Epithelial cell of esophagus (primary cell): ENCODE measurements at regions not wholly inside any gene's neighbourhood (a gene's known extent, or its start where the extent isn't known, plus 50 kb on each side); places are given as distances from the start of the nearest gene placed in this dataset.

ENCODE experiments used
- DNase-seq: peaks from one replicate; pipeline ENCODE4 v3.0.0; 2010; ENCODE audit warnings: low read depth
- H3K4me3 ChIP-seq: 2 replicates; pipeline ENCODE4 v1.5.1; 2011; ENCODE audit warnings: mild to moderate bottlenecking, low read length, control low read depth
- TF ChIP-seq, protein P1 (sequence below): IDR thresholded peaks from 2 replicates; pipeline ENCODE4 v1.5.1; 2011; ENCODE audit warnings: low read depth, mild to moderate bottlenecking, low read length, control low read depth, inconsistent platforms; ENCODE audit not compliant: insufficient read depth; ENCODE audit errors: missing control alignments

GRCh38 chr7:142391191-142391992 lies 133.5 kb upstream of the PRSS58 start:
- TF ChIP-seq, protein P1, sequence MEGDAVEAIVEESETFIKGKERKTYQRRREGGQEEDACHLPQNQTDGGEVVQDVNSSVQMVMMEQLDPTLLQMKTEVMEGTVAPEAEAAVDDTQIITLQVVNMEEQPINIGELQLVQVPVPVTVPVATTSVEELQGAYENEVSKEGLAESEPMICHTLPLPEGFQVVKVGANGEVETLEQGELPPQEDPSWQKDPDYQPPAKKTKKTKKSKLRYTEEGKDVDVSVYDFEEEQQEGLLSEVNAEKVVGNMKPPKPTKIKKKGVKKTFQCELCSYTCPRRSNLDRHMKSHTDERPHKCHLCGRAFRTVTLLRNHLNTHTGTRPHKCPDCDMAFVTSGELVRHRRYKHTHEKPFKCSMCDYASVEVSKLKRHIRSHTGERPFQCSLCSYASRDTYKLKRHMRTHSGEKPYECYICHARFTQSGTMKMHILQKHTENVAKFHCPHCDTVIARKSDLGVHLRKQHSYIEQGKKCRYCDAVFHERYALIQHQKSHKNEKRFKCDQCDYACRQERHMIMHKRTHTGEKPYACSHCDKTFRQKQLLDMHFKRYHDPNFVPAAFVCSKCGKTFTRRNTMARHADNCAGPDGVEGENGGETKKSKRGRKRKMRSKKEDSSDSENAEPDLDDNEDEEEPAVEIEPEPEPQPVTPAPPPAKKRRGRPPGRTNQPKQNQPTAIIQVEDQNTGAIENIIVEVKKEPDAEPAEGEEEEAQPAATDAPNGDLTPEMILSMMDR: peak; percentile 25
- no peak overlapping the region for H3K4me3 ChIP-seq
- no peak for DNase-seq

- TF ChIP-seq, protein P1: no peak
- DNase-seq: no peak
- H3K4me3 ChIP-seq: no peak overlapping the region
These were observed 131.7 kb upstream of the PRSS58 start for GRCh38 chr7:142389544-142389943.

DNA sequence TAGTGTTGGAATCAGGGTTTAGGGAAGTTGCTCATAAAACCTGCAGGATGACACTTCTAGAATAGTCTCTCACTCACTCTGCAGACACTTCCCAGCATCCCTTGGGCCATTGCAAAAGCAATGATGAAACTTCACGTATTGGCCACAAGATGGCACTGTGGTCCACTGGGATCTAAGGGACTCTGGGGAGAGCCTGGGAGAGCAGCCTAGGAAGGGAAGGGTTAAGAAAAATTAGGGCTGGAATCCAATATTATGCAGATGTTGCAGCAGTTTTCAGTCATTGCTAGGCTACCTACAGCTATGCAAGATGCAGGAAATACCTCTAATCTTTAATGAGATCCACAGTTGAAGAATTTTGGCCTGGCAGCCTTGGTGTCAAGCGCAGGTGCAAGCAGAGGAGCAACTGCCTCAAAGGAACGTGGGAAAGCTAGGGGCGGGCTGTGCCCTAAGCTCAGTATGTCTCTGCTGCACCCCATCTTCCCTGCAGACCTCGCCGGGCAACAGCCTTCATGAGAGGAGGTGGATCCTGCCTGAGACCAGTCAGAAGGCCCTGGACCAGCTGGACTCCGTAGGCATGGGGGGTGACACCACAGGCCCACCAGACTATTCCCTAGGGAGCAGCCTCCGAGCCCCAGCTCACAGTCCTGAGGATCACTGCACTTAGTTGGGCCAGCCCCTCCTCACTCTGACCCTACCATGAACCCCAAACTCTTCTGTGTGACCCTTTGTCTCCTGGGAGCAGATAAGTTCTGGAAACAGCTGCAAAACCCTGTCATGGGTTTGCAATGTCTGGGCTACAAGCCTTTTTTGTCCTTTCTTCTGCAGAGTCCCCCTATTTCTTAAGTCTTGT lies 127.9 kb upstream of the PRSS58 start:
- peak; percentile 83 for DNase-seq
- no peak overlapping the region for H3K4me3 ChIP-seq
- TF ChIP-seq, protein P1: peak; percentile 88

- DNase-seq: peak; percentile 75
- no peak overlapping the region for H3K4me3 ChIP-seq
- TF ChIP-seq, protein P1: no peak
These were observed 126.7 kb upstream of the PRSS58 start for GRCh38 chr7:142384493-142384922.

- H3K4me3 ChIP-seq: no peak overlapping the region
- TF ChIP-seq, protein P1: no peak
- DNase-seq: no peak
These were observed 126.1 kb upstream of the PRSS58 start for GRCh38 chr7:142383841-142384492.

- peak; percentile 51 for DNase-seq
- TF ChIP-seq, protein P1: no peak
- H3K4me3 ChIP-seq: no peak overlapping the region
These were observed 124.0 kb upstream of the PRSS58 start for GRCh38 chr7:142381727-142382390.
